ENCODE measurements at regions not wholly inside any gene's neighbourhood (a gene's known extent, or its start where the extent isn't known, plus 50 kb on each side); places are given as distances from the start of the nearest gene placed in this dataset.
A peak's percentile ranks its signal among the peaks of the same experiment; 100 is the strongest.

DNA sequence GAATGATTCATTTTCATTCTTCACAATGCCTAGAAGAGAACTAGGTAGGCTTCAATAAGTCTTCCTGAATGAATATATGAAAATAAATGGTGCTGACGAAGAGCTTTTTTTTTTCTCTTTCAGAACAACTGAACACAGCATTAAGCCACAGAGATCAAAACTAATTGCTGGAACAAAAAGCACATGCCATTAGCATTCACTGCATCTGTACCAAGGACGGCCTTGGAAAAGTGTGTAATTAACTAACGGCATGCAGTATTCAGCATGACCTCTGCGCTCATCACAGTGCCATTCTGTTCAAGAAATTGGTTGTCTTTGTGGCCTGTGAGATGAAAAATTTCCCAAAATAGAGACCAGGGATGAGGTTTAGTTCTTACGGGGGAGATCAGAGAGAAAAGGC lies 99.3 kb downstream of the NUDT12 start:
- no peak for DNase-seq

- DNase-seq = no peak
Measured at GRCh38 chr5:103461243-103461642, 101.3 kb downstream of the NUDT12 start.

- DNase-seq = no peak
Measured at GRCh38 chr5:103458497-103459040, 104.0 kb downstream of the NUDT12 start.

GRCh38 chr5:103456476-103456875 lies 106.1 kb downstream of the NUDT12 start:
- DNase-seq = no peak

DNA sequence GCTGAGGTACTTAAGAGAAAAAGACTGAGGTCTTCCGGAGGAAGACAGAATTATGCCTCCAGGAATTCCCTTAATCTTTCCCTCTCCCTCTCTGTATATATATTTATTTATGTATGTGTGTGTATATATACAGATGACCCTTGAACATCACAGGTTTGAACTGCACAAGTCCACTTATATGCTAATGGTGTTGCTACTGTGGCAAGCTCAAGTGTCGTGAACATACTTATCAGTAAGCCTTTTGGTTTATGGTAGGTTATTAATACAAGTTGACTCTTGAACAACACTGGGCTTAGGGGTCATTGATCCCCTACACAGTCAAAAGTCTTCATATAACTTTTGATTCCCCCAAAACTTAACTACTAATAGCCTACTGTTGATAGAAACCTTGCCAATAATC lies 106.8 kb downstream of the NUDT12 start:
- no peak for DNase-seq

DNA sequence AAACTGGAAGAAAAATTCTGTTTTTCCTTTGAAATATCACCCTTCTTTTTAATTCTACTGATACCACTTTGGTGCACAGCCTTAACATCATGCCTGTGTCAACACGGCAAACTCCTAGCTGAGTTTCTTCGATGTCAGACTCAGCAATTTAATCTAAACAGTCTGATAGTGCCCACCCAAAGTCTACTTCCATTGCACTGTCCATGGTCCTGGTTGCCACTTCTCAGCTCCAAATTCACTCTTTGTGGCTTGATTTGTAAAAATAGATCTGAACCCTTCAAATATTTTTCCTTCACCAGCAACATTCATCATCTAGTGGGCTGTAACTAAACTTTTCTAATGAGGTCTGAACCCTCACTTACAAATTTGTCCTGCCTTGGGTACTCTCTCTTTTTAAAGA lies 107.8 kb downstream of the NUDT12 start:
- DNase-seq = peak; percentile 15

- no peak for DNase-seq
Measured at GRCh38 chr5:103452666-103453065, 109.9 kb downstream of the NUDT12 start.

DNA sequence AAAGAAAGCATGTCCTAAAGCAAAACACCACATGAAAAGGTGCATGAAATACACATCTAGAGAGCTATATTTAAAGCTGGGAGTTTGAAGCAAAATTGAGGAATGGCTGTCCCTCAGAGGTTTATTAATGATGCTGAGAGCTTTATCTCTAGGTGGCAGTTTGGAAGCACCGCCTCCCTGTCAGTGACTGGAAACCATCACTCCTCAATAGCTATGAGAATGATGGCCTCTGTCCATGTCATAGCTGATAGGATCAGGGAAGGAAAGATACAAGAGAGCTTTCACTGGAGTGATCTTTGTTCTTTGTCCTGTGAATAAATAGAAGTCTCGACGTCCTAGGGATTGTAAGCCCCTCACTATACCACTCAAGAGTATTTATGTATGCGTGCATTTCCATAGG lies 110.5 kb downstream of the NUDT12 start:
- DNase-seq = no peak

DNA sequence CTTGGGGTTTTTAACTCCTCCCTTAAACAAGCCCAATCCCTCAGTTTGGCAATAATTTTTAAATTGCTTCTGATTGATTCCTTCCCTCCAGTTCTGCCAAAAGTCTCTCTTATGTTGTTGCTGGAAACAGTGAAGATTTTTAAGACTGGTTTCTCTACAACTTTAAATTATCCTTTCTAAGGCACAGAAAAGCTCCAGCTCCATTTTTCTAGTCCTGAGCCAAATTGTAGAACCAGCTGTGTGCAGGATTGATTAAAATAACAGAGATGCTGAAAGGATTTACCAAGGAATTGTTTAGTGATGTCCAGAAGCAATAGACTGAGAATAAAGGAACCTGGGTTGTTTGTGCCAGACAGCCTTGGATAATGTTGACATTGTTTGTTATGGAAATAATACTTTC lies 111.3 kb downstream of the NUDT12 start:
- no peak for DNase-seq

GRCh38 chr5:103450333-103451061 lies 112.1 kb downstream of the NUDT12 start:
- no peak for DNase-seq

DNA sequence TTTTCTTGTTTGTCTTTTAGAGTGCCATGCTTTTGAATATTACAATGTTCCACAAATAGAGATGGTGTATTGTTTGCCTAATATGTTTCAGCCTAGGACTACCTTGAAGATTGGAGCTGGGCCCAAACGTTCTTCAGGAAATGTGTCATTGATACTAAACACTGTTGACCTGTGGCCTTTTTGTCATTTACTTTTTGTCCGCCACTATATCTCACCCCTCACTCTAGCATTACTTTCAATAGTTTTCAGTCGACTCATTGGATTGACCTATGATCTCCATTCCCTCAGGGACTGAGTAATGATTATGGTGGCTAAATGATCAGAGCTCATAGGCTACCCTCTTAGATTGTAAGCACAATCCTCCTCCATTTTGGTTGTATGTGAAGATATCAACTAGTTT lies 115.8 kb downstream of the NUDT12 start:
- no peak for DNase-seq

DNA sequence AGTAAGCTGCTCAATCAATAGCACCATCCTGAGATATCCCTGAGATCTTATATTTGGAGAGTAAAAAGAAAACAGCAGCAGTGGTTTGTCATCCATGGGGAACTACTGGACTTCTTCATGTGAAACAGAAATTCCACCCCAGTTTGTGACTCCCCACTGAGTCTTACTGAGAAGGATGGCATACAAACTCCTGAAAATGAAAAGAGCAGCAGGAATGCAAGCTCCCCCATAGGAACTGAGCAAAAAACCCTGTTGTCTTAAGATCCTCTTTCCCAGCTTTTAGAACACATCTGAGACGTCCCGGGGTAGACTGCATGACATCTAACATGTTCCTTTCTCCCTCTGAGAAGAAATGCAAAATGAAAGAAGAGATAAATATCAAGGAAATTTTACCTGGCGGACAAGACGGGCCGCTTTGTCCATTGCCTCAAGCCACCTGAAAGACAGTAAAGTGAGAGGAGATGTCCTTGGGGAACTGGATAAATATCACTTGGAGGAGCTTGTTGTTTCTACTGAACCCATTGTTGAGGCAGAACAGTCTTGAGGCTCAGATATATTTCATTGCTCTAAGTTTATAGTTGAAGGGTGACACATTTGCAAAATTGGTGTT lies 117.1 kb downstream of the NUDT12 start:
- no peak for DNase-seq

- no peak for DNase-seq
Measured at GRCh38 chr5:103444333-103445038, 118.1 kb downstream of the NUDT12 start.

GRCh38 chr5:103442750-103443149 lies 119.8 kb downstream of the NUDT12 start:
- DNase-seq = no peak

GRCh38 chr5:103441523-103441922 lies 121.1 kb downstream of the NUDT12 start:
- no peak for DNase-seq

GRCh38 chr5:103439007-103439406 lies 123.6 kb downstream of the NUDT12 start:
- no peak for DNase-seq

DNA sequence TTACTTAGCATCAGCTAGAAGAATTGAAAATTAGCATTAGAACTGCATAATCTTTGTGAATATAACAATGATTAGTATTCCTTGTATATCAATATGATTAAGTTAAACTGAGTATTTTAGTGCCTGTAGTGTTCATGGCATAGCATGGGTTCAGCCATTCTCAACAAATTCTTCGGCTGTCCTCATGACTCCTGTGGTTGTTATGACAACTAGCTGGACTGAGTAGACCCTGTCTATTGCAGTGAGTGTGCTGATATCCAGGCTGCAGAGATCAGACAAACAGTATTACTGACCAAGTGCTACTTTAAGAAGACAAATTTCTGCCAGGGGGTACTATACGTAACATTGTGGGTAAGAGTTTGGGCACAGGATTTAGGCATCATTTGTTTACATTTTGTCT lies 125.9 kb downstream of the NUDT12 start:
- no peak for DNase-seq

GRCh38 chr5:103436112-103436511 lies 126.5 kb downstream of the NUDT12 start:
- DNase-seq = no peak

- no peak for DNase-seq
Measured at GRCh38 chr5:103435136-103435889, 127.3 kb downstream of the NUDT12 start.

GRCh38 chr5:103434057-103434456 lies 128.5 kb downstream of the NUDT12 start:
- DNase-seq = no peak

DNA sequence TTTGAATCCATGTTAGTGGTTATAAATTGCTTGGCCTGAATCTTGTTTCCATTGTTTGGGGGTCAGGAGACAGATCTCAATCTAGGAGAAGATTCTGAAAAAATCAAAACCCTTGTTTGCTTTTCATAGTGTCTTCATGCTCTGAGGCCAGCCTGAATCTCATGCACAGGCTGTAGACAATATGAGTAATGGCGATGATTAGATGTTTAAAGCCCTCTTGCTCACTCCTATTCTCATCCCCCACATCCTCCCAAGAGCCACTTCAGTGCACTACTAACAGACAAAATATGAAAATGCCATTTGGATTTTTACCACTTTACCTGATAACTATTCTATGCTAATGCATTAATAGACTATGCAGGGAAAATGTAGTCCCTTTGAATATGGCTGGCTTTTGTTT lies 129.4 kb downstream of the NUDT12 start:
- DNase-seq = no peak

DNA sequence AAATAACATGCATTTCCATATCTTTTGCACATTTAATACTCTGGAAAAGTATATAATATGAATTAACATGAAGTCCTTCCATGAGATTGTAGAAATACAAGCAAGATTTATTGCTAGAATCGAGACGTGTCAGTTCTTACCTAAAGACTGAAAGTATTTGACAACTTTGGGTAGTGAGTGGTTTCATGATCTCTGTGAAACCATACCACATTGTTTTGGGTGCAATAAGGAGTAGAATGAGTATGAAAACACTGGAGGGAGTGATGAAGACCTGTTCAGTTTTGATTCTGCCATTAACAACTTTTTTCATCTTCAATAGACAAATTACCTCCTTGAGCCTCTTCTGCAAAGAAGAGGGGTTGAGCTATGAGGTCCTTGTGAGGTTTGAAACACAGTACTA lies 133.7 kb downstream of the NUDT12 start:
- DNase-seq = no peak
